Panc1 (cell line): ENCODE measurements at regions not wholly inside any gene's neighbourhood (a gene's known extent, or its start where the extent isn't known, plus 50 kb on each side); places are given as distances from the start of the nearest gene placed in this dataset.

Source experiments
- ATAC-seq: fragments of 200-7000 bp; cut with Tn5 transposase; 2 replicates; pipeline ENCODE4 v1.9.1; 2020; ENCODE audit warnings: mild to moderate bottlenecking, moderate library complexity
- BruUV-seq: library from RNA; stranded (reverse); fragments of 400-500 nt; replicated peaks from 2 replicates; lab custom pipeline; 2021; lab: Mats Ljungman, UMichigan
- CTCF ChIA-PET: fragments of 300-600 bp; sonication (Branson Sonifier 250); formaldehyde crosslinking; loops from one replicate; lab custom pipeline; 2022; ENCODE audit warnings: antibody characterized with exemption; lab: Charles Lee
- POLR2A ChIA-PET: fragments of 300-600 bp; sonication (Branson Sonifier 250); formaldehyde crosslinking; loops from one replicate; lab custom pipeline; 2022; ENCODE audit warnings: antibody characterized with exemption; lab: Charles Lee
- DNase-seq: peaks from one replicate; pipeline ENCODE4 v3.0.0-alpha.2; 2010; ENCODE audit warnings: low read depth, low spot score
- H3K27ac ChIP-seq: 2 replicates; pipeline ENCODE4 v1.5.1; 2011; ENCODE audit warnings: mild to moderate bottlenecking, low read length, inconsistent platforms
- H3K27me3 ChIP-seq: fragments of 200-500 bp; sonication (Bioruptor generic); 2 replicates; pipeline ENCODE4 v1.6.0; 2014; ENCODE audit warnings: low read length, inconsistent platforms; ENCODE audit not compliant: control insufficient read depth, insufficient read depth
- H3K36me3 ChIP-seq: fragments of 200-500 bp; sonication (Bioruptor generic); 2 replicates; pipeline ENCODE4 v1.5.1; 2014; ENCODE audit warnings: inconsistent platforms, mild to moderate bottlenecking, low read length, moderate library complexity; ENCODE audit not compliant: control insufficient read depth, insufficient read depth
- H3K4me1 ChIP-seq: 2 replicates; pipeline ENCODE4 v1.5.1; 2011; ENCODE audit warnings: inconsistent platforms, mild to moderate bottlenecking, low read length, moderate library complexity; ENCODE audit not compliant: control insufficient read depth, insufficient read depth
- H3K4me3 ChIP-seq, 2 experiments: 2 replicates each; pipeline ENCODE4 v1.5.1; 2011 to 2012; ENCODE audit warnings: low read depth in 2 of 2, low read length in 2 of 2, mild to moderate bottlenecking in 2 of 2, inconsistent platforms in 1 of 2, moderate library complexity in 1 of 2
- H3K9me3 ChIP-seq: fragments of 200-500 bp; sonication (Bioruptor generic); 2 replicates; pipeline ENCODE4 v1.5.1; 2014; ENCODE audit warnings: low read depth, mild to moderate bottlenecking, inconsistent platforms, low read length, moderate library complexity; ENCODE audit not compliant: control insufficient read depth, insufficient read depth
- POLR2AphosphoS5 ChIP-seq: IDR thresholded peaks from 2 replicates; pipeline ENCODE4 v1.6.1; 2012; ENCODE audit warnings: mild to moderate bottlenecking, low read depth, low read length, moderate library complexity
- SIN3A ChIP-seq: IDR thresholded peaks from 2 replicates; pipeline ENCODE4 v1.6.1; 2012; ENCODE audit warnings: low read depth, mild to moderate bottlenecking, low read length, moderate library complexity, borderline replicate concordance; ENCODE audit not compliant: insufficient read depth
- TCF7L2 ChIP-seq: IDR thresholded peaks from 2 replicates; pipeline ENCODE4 v1.6.1; 2011; ENCODE audit warnings: mild to moderate bottlenecking, low read depth, low read length, inconsistent platforms
- in situ Hi-C: cut with HindIII; loops from 2 replicates; pipeline ENCODE4 v1.10.0; 2016; ENCODE audit warnings: low sequenced_read_pairs, low pct_unique_long_range_greater_than_20kb
- intact Hi-C: fragments of 100-400 bp; cut with micrococcal nuclease; formaldehyde crosslinking; loops from one replicate; pipeline ENCODE4 v1.10.0; 2022; ENCODE audit not compliant: unreplicated experiment
- TF ChIP-seq, protein P1 (sequence below): fragments of 450-650 bp; IDR thresholded peaks from 2 replicates; pipeline ENCODE4 v1.5.1; 2017; ENCODE audit warnings: mild to moderate bottlenecking
- TF ChIP-seq, protein P2 (sequence below), 2 experiments: IDR thresholded peaks; 2 replicates each; pipeline ENCODE4 v1.6.1; 2011 to 2012; ENCODE audit warnings: low read depth in 2 of 2, control low read depth in 1 of 2, low read length in 1 of 2, mild to moderate bottlenecking in 1 of 2, moderate library complexity in 1 of 2; ENCODE audit not compliant: insufficient read depth in 1 of 2

DNA sequence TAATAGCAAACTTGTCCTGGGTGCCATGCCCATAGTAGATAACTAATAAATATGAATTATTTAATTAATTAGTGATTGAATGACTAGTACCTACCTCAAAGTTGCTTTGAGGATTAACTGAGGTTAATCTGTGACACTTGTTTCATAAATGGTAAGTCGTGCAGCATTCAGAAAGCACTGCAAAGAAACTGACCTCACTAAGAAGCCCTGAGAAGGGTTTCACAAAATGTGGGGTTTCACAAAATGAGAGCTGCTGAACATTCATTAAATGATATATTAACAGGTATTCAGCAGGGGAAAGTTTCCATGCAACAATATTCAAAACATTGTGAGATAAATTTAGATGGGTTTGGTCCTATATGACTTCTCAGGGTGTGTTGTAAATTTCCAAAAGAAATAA lies 236.2 kb downstream of the OSR1 start:
- ATAC-seq: no peak
- BruUV-seq: no TSS peak
- no peak overlapping the region for H3K27ac ChIP-seq
- H3K4me1 ChIP-seq: no peaks in the 10 kb centered on the region
- ChIA-PET POLR2A (no interaction called here), CTCF (no interaction called here)
- no peaks in the 10 kb centered on the region for H3K36me3 ChIP-seq
- no peaks in the 10 kb centered on the region for H3K9me3 ChIP-seq
- no peaks in the 10 kb centered on the region for H3K27me3 ChIP-seq
- intact Hi-C loops (no loop called here), in situ Hi-C loops (no loop called here)
- DNase-seq: no peak
- TF ChIP-seq POLR2AphosphoS5 (no peak), TCF7L2 (no peak), SIN3A (no peak)
- TF ChIP-seq, protein P1, sequence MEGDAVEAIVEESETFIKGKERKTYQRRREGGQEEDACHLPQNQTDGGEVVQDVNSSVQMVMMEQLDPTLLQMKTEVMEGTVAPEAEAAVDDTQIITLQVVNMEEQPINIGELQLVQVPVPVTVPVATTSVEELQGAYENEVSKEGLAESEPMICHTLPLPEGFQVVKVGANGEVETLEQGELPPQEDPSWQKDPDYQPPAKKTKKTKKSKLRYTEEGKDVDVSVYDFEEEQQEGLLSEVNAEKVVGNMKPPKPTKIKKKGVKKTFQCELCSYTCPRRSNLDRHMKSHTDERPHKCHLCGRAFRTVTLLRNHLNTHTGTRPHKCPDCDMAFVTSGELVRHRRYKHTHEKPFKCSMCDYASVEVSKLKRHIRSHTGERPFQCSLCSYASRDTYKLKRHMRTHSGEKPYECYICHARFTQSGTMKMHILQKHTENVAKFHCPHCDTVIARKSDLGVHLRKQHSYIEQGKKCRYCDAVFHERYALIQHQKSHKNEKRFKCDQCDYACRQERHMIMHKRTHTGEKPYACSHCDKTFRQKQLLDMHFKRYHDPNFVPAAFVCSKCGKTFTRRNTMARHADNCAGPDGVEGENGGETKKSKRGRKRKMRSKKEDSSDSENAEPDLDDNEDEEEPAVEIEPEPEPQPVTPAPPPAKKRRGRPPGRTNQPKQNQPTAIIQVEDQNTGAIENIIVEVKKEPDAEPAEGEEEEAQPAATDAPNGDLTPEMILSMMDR: no peak
- TF ChIP-seq, protein P2, sequence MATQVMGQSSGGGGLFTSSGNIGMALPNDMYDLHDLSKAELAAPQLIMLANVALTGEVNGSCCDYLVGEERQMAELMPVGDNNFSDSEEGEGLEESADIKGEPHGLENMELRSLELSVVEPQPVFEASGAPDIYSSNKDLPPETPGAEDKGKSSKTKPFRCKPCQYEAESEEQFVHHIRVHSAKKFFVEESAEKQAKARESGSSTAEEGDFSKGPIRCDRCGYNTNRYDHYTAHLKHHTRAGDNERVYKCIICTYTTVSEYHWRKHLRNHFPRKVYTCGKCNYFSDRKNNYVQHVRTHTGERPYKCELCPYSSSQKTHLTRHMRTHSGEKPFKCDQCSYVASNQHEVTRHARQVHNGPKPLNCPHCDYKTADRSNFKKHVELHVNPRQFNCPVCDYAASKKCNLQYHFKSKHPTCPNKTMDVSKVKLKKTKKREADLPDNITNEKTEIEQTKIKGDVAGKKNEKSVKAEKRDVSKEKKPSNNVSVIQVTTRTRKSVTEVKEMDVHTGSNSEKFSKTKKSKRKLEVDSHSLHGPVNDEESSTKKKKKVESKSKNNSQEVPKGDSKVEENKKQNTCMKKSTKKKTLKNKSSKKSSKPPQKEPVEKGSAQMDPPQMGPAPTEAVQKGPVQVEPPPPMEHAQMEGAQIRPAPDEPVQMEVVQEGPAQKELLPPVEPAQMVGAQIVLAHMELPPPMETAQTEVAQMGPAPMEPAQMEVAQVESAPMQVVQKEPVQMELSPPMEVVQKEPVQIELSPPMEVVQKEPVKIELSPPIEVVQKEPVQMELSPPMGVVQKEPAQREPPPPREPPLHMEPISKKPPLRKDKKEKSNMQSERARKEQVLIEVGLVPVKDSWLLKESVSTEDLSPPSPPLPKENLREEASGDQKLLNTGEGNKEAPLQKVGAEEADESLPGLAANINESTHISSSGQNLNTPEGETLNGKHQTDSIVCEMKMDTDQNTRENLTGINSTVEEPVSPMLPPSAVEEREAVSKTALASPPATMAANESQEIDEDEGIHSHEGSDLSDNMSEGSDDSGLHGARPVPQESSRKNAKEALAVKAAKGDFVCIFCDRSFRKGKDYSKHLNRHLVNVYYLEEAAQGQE (IDR thresholded peaks at IDR 0.05; ENCODE audit: insufficient read depth in 1 of 2, low read depth in 2 of 2, low read length in 1 of 2): no peak
- no peak overlapping the region for H3K4me3 ChIP-seq

DNA sequence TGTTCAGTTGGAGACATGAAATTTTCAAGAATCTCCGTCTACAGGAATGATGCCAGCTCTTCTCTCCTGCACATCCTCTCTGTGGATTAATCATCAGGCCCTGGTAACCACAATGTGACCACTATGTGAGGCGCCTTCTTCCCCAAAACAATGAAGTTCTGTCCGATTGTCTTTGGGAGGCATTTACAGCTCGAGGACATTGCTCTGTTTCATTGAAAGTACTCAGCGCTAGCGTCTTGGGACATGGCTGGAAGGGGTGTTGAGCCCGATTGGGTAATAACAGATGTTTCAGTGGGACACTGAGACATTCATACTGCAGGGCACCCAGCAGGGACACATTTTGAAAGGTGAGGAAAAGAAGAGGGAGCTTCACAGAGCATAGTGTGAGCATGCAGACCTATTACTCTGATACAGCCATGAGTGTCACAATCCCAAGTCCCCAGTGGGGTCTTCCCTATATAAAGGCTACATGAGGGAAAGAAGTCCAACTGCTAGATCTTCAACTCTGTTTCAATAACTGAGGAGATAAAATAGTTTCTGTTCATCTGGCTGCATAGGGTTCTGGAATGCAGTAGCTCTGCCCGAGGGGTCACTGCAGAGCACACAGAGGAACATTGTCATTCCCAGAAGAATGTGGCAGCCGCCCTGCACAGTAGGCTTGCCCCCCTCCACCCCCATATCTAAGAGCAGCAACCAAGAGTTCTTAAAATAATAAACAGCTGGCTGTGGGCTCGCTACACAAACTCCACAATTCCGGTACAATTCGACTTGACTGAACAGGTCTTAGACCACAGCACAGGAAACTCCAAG lies 237.3 kb downstream of the OSR1 start:
- no TSS peak for BruUV-seq
- Histone ChIP-seq H3K4me1 (no peaks in the 10 kb centered on the region), H3K27me3 (no peaks in the 10 kb centered on the region), H3K27ac (no peak overlapping the region), H3K36me3 (no peaks in the 10 kb centered on the region), H3K4me3 (no peak overlapping the region), H3K9me3 (no peaks in the 10 kb centered on the region)
- TF ChIP-seq POLR2AphosphoS5 (no peak), TCF7L2 (no peak), SIN3A (no peak)
- TF ChIP-seq, protein P1: no peak
- TF ChIP-seq, protein P2 (IDR thresholded peaks at IDR 0.05; ENCODE audit: insufficient read depth in 1 of 2, low read depth in 2 of 2, low read length in 1 of 2): no peak
- in situ Hi-C loops: no loop called here
- peak; percentile 56; the same call in 1 of the 2 replicates for ATAC-seq
- ChIA-PET CTCF (no interaction called here), POLR2A (no interaction called here)
- intact Hi-C loops: no loop called here
- no peak for DNase-seq
